GM12878 (cell line): ENCODE measurements at regions not wholly inside any gene's neighbourhood (a gene's known extent, or its start where the extent isn't known, plus 50 kb on each side); places are given as distances from the start of the nearest gene placed in this dataset.

Experiments used
- ATAC-seq: fragments of 200-7000 bp; cut with Tn5 transposase; 3 replicates; pipeline ENCODE4 v1.9.1; 2020; ENCODE audit warnings: mild to moderate bottlenecking, moderate library complexity
- BruUV-seq: library from RNA; stranded (reverse); fragments of 400-500 nt; replicated peaks from 2 replicates; lab custom pipeline; 2021; lab: Mats Ljungman, UMichigan
- CTCF ChIA-PET: fragments of 300-600 bp; sonication (Branson Sonifier 250); formaldehyde crosslinking; extraction: SDS; loops from one replicate; lab custom pipeline; 2021; ENCODE audit warnings: inconsistent platforms; lab: Yijun Ruan, JAX
- POLR2A ChIA-PET: fragments of 350-600 bp; formaldehyde crosslinking; extraction: SDS; loops from one replicate; lab custom pipeline; 2021; ENCODE audit warnings: inconsistent platforms; lab: Charles Lee
- RAD21 ChIA-PET: fragments of 300-600 bp; sonication (Branson Sonifier 250); formaldehyde crosslinking; loops from one replicate; lab custom pipeline; 2023; ENCODE audit warnings: antibody characterized with exemption; ENCODE audit not compliant: unreplicated experiment; lab: Charles Lee
- SMC1A ChIA-PET: fragments of 300-600 bp; sonication (Branson Sonifier 250); formaldehyde crosslinking; loops from one replicate; lab custom pipeline; 2023; ENCODE audit not compliant: unreplicated experiment, uncharacterized antibody; lab: Charles Lee
- DNase-seq: peaks from one replicate; pipeline ENCODE4 v3.0.0-alpha.2; 2011; ENCODE audit warnings: low read depth, low spot score
- FAIRE-seq: peaks from 3 replicates; lab custom pipeline; 2011; peaks lifted over from hg19 to GRCh38; lab: Jason Lieb, UNC
- H2AFZ ChIP-seq: 2 replicates; pipeline ENCODE4 v1.6.0; 2011; ENCODE audit warnings: low read depth, low read length, control low read depth; ENCODE audit not compliant: control insufficient read depth
- H3K27ac ChIP-seq: 2 replicates; pipeline ENCODE4 v1.5.1; 2011; ENCODE audit warnings: control low read depth; ENCODE audit not compliant: control insufficient read depth, insufficient read depth
- H3K27me3 ChIP-seq, 2 experiments: replicated peaks in 1 of 2; 2 replicates each; pipeline versions ENCODE4 v1.6.0 to v1.6.1; 2011; ENCODE audit warnings: low read length in 1 of 2; ENCODE audit not compliant: control insufficient read depth in 2 of 2, insufficient read depth in 2 of 2
- H3K36me3 ChIP-seq, 2 experiments: 2 replicates each; pipeline ENCODE4 v1.5.1; 2011; ENCODE audit warnings: low read length in 1 of 2; ENCODE audit not compliant: control insufficient read depth in 2 of 2, insufficient read depth in 2 of 2
- H3K4me1 ChIP-seq: 2 replicates; pipeline ENCODE4 v1.6.1; 2011; ENCODE audit warnings: mild to moderate bottlenecking, low read length, moderate library complexity, mixed read lengths; ENCODE audit not compliant: control insufficient read depth, insufficient read depth
- H3K4me2 ChIP-seq: 2 replicates; pipeline ENCODE4 v1.6.0; 2011; ENCODE audit warnings: control low read depth; ENCODE audit not compliant: control insufficient read depth, insufficient read depth
- H3K4me3 ChIP-seq: fragments of 200-600 bp; sonication (generic); 2 replicates; pipeline ENCODE4 v1.5.1; 2016
- H3K79me2 ChIP-seq: 2 replicates; pipeline ENCODE4 v1.6.0; 2011; ENCODE audit warnings: low read length; ENCODE audit not compliant: control insufficient read depth, insufficient read depth
- H3K9ac ChIP-seq: 2 replicates; pipeline ENCODE4 v1.8.0; 2011; ENCODE audit warnings: low read length, control low read depth, mixed read lengths; ENCODE audit not compliant: control insufficient read depth, insufficient read depth
- H3K9me3 ChIP-seq: replicated peaks from 3 replicates; pipeline ENCODE4 v1.5.1; 2011; ENCODE audit warnings: mild to moderate bottlenecking, low read length; ENCODE audit not compliant: control insufficient read depth, insufficient read depth
- H4K20me1 ChIP-seq: 2 replicates; pipeline ENCODE4 v1.6.0; 2011; ENCODE audit not compliant: control insufficient read depth, insufficient read depth
- BCL11A ChIP-seq: IDR thresholded peaks from 2 replicates; pipeline ENCODE4 v1.6.1; 2011; ENCODE audit warnings: low read depth, low read length
- BCL3 ChIP-seq: IDR thresholded peaks from 2 replicates; pipeline ENCODE4 v1.6.1; 2011; ENCODE audit warnings: borderline replicate concordance, low read depth, mild to moderate bottlenecking, moderate library complexity, low read length; ENCODE audit not compliant: insufficient read depth, poor library complexity, severe bottlenecking
- GATAD2B ChIP-seq: fragments of 450-650 bp; conservative IDR thresholded peaks from 2 replicates; pipeline ENCODE4 v1.6.1; 2017; ENCODE audit warnings: low read depth, mild to moderate bottlenecking, moderate library complexity
- HCFC1 ChIP-seq: fragments of 150-350 bp; IDR thresholded peaks from 2 replicates; pipeline ENCODE4 v1.6.1; 2014; ENCODE audit warnings: low read length
- KDM1A ChIP-seq: fragments of 200-600 bp; sonication (generic); IDR thresholded peaks from 2 replicates; pipeline ENCODE4 v1.6.1; 2016; ENCODE audit warnings: borderline replicate concordance
- MLLT1 ChIP-seq: fragments of 450-650 bp; IDR thresholded peaks from 2 replicates; pipeline ENCODE4 v1.6.1; 2016; ENCODE audit warnings: mild to moderate bottlenecking
- POLR2AphosphoS2 ChIP-seq: IDR thresholded peaks from 2 replicates; pipeline ENCODE4 v1.6.1; 2011; ENCODE audit warnings: low read depth, mild to moderate bottlenecking, low read length, improper control_type of control experiment, moderate library complexity
- SIX5 ChIP-seq: IDR thresholded peaks from 2 replicates; pipeline ENCODE4 v1.6.1; 2011; ENCODE audit warnings: mild to moderate bottlenecking, low read depth, low read length, moderate library complexity; ENCODE audit not compliant: severe bottlenecking
- SREBF2 ChIP-seq: IDR thresholded peaks from 2 replicates; pipeline ENCODE4 v1.6.1; 2012; ENCODE audit warnings: mild to moderate bottlenecking, low read length
- SRF ChIP-seq, 2 experiments: IDR thresholded peaks; 2 replicates each; pipeline ENCODE4 v1.6.1; 2011; ENCODE audit warnings: low read depth in 2 of 2, low read length in 2 of 2, mild to moderate bottlenecking in 1 of 2, moderate library complexity in 1 of 2
- WRNIP1 ChIP-seq: IDR thresholded peaks from 2 replicates; pipeline ENCODE4 v1.6.1; 2011; ENCODE audit warnings: low read depth, low read length, improper control_type of control experiment, borderline replicate concordance
- ZBED1 ChIP-seq: IDR thresholded peaks from 2 replicates; pipeline ENCODE4 v1.6.1; 2016; ENCODE audit warnings: borderline replicate concordance
- ZNF207 ChIP-seq: fragments of 450-650 bp; IDR thresholded peaks from 2 replicates; pipeline ENCODE4 v1.6.1; 2014; ENCODE audit warnings: antibody characterized with exemption, mild to moderate bottlenecking, borderline replicate concordance
- ZZZ3 ChIP-seq: IDR thresholded peaks from 2 replicates; pipeline ENCODE4 v1.6.1; 2011; ENCODE audit warnings: low read depth; ENCODE audit not compliant: control insufficient read depth, insufficient read length
- WGBS: methylation state at CpG from one replicate; pipeline ENCODE4 v1.1.6; 2016; ENCODE audit warnings: low lambda C conversion rate; ENCODE audit not compliant: insufficient replicate concordance, insufficient coverage; ENCODE audit errors: missing lambda C conversion rate; 5-methylcytosine and 5-hydroxymethylcytosine counted together
- in situ Hi-C: fragments of 300-500 bp; cut with MboI; formaldehyde crosslinking; loops from 9 replicates; pipeline ENCODE4 v1.14.3; 2018; ENCODE audit warnings: mixed read lengths
- intact Hi-C: fragments of 100-400 bp; cut with micrococcal nuclease; formaldehyde crosslinking; loops from one replicate; pipeline ENCODE4 v1.14.2; 2022; ENCODE audit not compliant: unreplicated experiment
- TF ChIP-seq, protein P1 (sequence below): IDR thresholded peaks from 2 replicates; pipeline ENCODE4 v1.6.1; 2011; ENCODE audit warnings: mild to moderate bottlenecking, low read depth, low read length, moderate library complexity; ENCODE audit not compliant: insufficient replicate concordance
- TF ChIP-seq, protein P2 (sequence below): fragments of 450-650 bp; IDR thresholded peaks from 2 replicates; pipeline ENCODE4 v1.6.1; 2018; ENCODE audit warnings: mild to moderate bottlenecking, low read depth, moderate library complexity; ENCODE audit not compliant: partially characterized antibody

- no peak for TF ChIP-seq ZBED1
- no peak for TF ChIP-seq ZZZ3
- no peak for TF ChIP-seq WRNIP1
- TF ChIP-seq SIX5 = no peak
- TF ChIP-seq ZNF207 = no peak
- TF ChIP-seq HCFC1 = no peak
- no peak for TF ChIP-seq POLR2AphosphoS2
- TF ChIP-seq, protein P1, sequence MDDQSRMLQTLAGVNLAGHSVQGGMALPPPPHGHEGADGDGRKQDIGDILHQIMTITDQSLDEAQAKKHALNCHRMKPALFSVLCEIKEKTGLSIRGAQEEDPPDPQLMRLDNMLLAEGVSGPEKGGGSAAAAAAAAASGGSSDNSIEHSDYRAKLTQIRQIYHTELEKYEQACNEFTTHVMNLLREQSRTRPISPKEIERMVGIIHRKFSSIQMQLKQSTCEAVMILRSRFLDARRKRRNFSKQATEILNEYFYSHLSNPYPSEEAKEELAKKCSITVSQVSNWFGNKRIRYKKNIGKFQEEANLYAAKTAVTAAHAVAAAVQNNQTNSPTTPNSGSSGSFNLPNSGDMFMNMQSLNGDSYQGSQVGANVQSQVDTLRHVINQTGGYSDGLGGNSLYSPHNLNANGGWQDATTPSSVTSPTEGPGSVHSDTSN = no peak
- TF ChIP-seq BCL3 = no peak
- TF ChIP-seq, all 136 proteins: peak for 0
Measured at GRCh38 chr4:173858471-173858870, 328.4 kb upstream of the HAND2 start (continued).

DNA sequence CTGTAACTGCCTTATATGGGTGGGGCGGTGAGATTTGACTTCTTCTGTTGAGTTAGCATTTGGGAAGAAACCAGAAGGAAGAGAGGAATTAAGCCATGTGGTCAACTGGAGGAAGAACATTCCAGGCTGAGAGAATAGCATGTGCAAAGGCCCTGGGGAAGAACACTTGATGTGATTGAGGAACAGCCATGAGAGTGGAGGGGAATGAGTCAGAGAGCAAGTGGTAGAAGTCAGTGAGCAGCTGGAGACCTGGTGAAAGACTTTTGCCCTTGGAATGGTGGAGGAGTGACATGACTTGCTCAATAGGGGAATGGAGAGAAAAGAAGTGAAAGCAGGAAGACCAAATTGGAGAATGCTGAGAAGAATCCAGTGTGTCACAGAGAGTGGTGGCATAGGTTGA, 327.8 kb upstream of the HAND2 start:
- Histone ChIP-seq H3K79me2 (no peaks in the 10 kb centered on the region), H3K4me3 (no peak overlapping the region), H3K4me1 (no peaks in the 10 kb centered on the region), H3K27ac (no peak overlapping the region), H2AFZ (no peak overlapping the region), H3K9me3 (no peaks in the 10 kb centered on the region), H3K27me3 (no peaks in the 10 kb centered on the region), H3K36me3 (no peaks in the 10 kb centered on the region), H4K20me1 (no peaks in the 10 kb centered on the region), H3K4me2 (no peak overlapping the region), H3K9ac (no peak overlapping the region)
- DNase-seq (no peak), FAIRE-seq (no peak), ATAC-seq (no peak)
- CTCF ChIA-PET = no interaction called here
- intact Hi-C loops = no loop called here
- in situ Hi-C loops = no loop called here
- WGBS = 0% methylated on average over 1 of the region's 1 CpG
- SMC1A ChIA-PET = interaction anchor here (1.1 kb wide), 1 partner anchor 14 kb away, joined by 4 read pairs; no protein-coding TSS in a partner anchor
- POLR2A ChIA-PET = no interaction called here
- BruUV-seq = no TSS peak
- RAD21 ChIA-PET = no interaction called here
- TF ChIP-seq SRF (IDR thresholded peaks at IDR 0.05; ENCODE audit: low read depth in 2 of 2, low read length in 2 of 2) (no peak), KDM1A (no peak), SREBF2 (no peak), MLLT1 (no peak), BCL11A (no peak), GATAD2B (no peak)
- TF ChIP-seq, protein P2, sequence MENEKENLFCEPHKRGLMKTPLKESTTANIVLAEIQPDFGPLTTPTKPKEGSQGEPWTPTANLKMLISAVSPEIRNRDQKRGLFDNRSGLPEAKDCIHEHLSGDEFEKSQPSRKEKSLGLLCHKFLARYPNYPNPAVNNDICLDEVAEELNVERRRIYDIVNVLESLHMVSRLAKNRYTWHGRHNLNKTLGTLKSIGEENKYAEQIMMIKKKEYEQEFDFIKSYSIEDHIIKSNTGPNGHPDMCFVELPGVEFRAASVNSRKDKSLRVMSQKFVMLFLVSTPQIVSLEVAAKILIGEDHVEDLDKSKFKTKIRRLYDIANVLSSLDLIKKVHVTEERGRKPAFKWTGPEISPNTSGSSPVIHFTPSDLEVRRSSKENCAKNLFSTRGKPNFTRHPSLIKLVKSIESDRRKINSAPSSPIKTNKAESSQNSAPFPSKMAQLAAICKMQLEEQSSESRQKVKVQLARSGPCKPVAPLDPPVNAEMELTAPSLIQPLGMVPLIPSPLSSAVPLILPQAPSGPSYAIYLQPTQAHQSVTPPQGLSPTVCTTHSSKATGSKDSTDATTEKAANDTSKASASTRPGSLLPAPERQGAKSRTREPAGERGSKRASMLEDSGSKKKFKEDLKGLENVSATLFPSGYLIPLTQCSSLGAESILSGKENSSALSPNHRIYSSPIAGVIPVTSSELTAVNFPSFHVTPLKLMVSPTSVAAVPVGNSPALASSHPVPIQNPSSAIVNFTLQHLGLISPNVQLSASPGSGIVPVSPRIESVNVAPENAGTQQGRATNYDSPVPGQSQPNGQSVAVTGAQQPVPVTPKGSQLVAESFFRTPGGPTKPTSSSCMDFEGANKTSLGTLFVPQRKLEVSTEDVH = no peak
